HUES64 (cell line): ENCODE measurements at regions not wholly inside any gene's neighbourhood (a gene's known extent, or its start where the extent isn't known, plus 50 kb on each side); places are given as distances from the start of the nearest gene placed in this dataset.
A peak's percentile ranks its signal among the peaks of the same experiment; 100 is the strongest.

Experiments
- H3K27ac ChIP-seq: 2 replicates; pipeline ENCODE4 v1.7.0; 2013; ENCODE audit warnings: low read depth, low read length, inconsistent platforms
- H3K27me3 ChIP-seq: 2 replicates; pipeline ENCODE4 v1.6.1; 2013; ENCODE audit warnings: mild to moderate bottlenecking, low read length; ENCODE audit not compliant: insufficient read depth
- H3K36me3 ChIP-seq: 2 replicates; pipeline ENCODE4 v1.6.1; 2013; ENCODE audit warnings: mild to moderate bottlenecking, low read length; ENCODE audit not compliant: insufficient read depth
- H3K4me1 ChIP-seq: 2 replicates; pipeline ENCODE4 v1.6.1; 2013; ENCODE audit warnings: mild to moderate bottlenecking, low read length, moderate library complexity; ENCODE audit not compliant: insufficient read depth
- H3K4me3 ChIP-seq: 2 replicates; pipeline ENCODE4 v1.5.1; 2013; ENCODE audit warnings: mild to moderate bottlenecking, low read length, moderate library complexity
- H3K9ac ChIP-seq: 2 replicates; pipeline ENCODE4 v1.6.1; 2013; ENCODE audit warnings: mild to moderate bottlenecking, low read depth, low read length
- H3K9me3 ChIP-seq: 2 replicates; pipeline ENCODE4 v1.6.1; 2013; ENCODE audit warnings: low read depth, low read length; ENCODE audit not compliant: insufficient read depth
- WGBS: fragments of 150-250, 120-280 bp; methylation state at CpG from one replicate; pipeline ENCODE4 v1.1.7; 2013; ENCODE audit warnings: missing lambda C conversion rate; 5-methylcytosine and 5-hydroxymethylcytosine counted together

- no peak overlapping the region for H3K4me3 ChIP-seq
- H3K27me3 ChIP-seq = peaks cover 10% of the 10 kb centered on the region
- H3K9me3 ChIP-seq = no peaks in the 10 kb centered on the region
- no peaks in the 10 kb centered on the region for H3K36me3 ChIP-seq
- WGBS = 91% methylated on average over 6 of the region's 6 CpGs
- no peak overlapping the region for H3K9ac ChIP-seq
- no peak overlapping the region for H3K27ac ChIP-seq
- H3K4me1 ChIP-seq = peaks cover 17% of the 10 kb centered on the region
Measured at GRCh38 chr11:15714641-15715399, 600.1 kb downstream of the INSC start.

DNA sequence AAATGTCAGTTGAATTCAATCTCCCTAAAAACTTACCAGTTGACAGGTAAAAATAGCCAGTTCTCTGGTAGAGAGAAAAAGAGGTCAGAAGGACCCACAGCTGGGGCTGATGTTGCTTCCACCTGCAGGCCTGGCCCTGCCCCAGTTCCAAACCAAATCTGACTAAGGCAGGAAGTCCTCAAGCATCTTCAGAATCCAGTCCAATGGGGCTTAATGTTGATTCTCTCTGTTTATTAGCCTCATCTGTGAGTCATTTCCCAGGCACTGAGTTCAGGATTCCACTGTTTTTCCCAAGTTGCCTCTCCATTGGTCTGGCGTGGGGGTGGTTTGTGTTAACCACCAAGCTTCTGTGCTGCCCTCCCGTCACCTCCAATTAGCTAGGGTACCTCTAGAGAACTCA is 601.8 kb downstream of the INSC start:
- Histone ChIP-seq H3K27me3 (no peaks in the 10 kb centered on the region), H3K9ac (no peak overlapping the region), H3K9me3 (no peaks in the 10 kb centered on the region), H3K4me1 (0 out of 2 replicates have a peak, but pooled peaks cover 3% of the 10 kb centered on the region), H3K36me3 (no peaks in the 10 kb centered on the region), H3K4me3 (no peak overlapping the region), H3K27ac (no peak overlapping the region)
- WGBS = 96% methylated on average over 2 of the region's 2 CpGs

DNA sequence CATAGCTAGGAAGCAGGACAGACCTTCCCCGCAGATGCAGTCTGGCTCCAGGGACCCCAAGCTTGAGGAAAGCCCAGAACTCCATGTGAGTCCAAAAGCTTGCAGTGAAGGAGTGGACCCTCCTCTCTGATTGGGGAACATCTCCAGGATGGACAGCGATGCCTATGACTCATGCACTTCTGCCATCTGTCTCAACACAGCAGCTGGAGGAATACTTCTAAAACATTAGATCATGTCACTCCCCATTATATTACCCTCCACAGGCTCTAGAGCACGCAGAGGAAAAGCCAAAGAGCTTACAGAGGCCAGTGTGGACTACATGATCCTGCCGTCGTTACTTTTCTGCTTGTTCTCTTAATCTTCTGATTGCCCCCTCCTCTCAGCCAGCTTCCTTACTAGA is 605.7 kb downstream of the INSC start:
- no peaks in the 10 kb centered on the region for H3K36me3 ChIP-seq
- H3K27ac ChIP-seq = no peak overlapping the region
- H3K4me1 ChIP-seq = no peaks in the 10 kb centered on the region
- H3K9ac ChIP-seq = no peak overlapping the region
- no peaks in the 10 kb centered on the region for H3K9me3 ChIP-seq
- H3K4me3 ChIP-seq = no peak overlapping the region
- H3K27me3 ChIP-seq = no peaks in the 10 kb centered on the region
- 95% methylated on average over 5 of the region's 5 CpGs for WGBS

GRCh38 chr11:15723966-15724365 is 609.2 kb downstream of the INSC start:
- no peak overlapping the region for H3K9ac ChIP-seq
- no peaks in the 10 kb centered on the region for H3K9me3 ChIP-seq
- no peaks in the 10 kb centered on the region for H3K27me3 ChIP-seq
- H3K36me3 ChIP-seq = no peaks in the 10 kb centered on the region
- H3K27ac ChIP-seq = no peak overlapping the region
- no peak overlapping the region for H3K4me3 ChIP-seq
- no peaks in the 10 kb centered on the region for H3K4me1 ChIP-seq

DNA sequence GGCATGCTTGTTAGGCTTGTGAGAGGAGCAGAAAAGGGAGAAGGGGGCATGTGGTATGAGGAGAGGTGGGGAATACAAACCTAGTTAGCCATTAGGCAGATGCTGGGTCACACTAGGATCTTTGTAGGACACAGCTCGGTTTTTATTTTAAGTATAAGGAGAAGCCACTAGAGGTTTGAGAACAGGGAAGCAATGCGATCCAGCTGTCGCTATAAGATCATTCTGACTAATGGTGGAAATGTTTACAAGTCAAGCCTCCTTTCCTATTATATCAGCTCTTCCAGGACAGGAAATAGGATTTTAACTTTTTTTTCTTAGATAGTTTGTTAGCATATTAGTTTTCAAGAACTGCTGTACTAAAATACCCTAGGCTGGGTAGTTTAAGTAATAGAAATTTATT is 609.9 kb downstream of the INSC start:
- Histone ChIP-seq H3K27me3 (no peaks in the 10 kb centered on the region), H3K36me3 (no peaks in the 10 kb centered on the region), H3K9ac (no peak overlapping the region), H3K9me3 (no peaks in the 10 kb centered on the region), H3K4me3 (no peak overlapping the region), H3K27ac (no peak overlapping the region), H3K4me1 (no peaks in the 10 kb centered on the region)
- 98% methylated on average over 3 of the region's 3 CpGs for WGBS

DNA sequence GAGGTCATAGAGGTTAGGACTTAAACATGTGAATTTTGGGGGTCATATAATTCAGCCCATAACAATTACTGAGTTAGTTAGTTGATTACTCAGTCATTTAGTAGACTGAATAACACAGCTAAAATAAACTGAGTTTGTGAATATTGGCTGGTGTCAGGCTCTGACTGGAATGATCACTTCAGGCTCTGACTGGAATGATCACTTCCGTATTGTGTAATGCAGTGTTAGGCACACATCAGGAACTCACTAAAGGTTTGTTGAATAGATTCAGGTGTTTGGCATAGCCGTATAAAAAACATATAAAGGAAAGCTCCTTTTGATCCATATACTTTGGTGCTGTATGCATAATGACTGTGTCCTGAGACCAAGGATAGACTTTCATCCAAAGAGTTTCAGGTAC is 610.5 kb downstream of the INSC start:
- Histone ChIP-seq H3K9me3 (no peaks in the 10 kb centered on the region), H3K36me3 (no peaks in the 10 kb centered on the region), H3K4me1 (no peaks in the 10 kb centered on the region), H3K27ac (no peak overlapping the region), H3K9ac (no peak overlapping the region), H3K4me3 (no peak overlapping the region), H3K27me3 (no peaks in the 10 kb centered on the region)
- WGBS = 90% methylated on average over 2 of the region's 2 CpGs

GRCh38 chr11:15726221-15726746 is 611.6 kb downstream of the INSC start:
- H3K36me3 ChIP-seq = no peaks in the 10 kb centered on the region
- WGBS = 92% methylated on average over 3 of the region's 3 CpGs

DNA sequence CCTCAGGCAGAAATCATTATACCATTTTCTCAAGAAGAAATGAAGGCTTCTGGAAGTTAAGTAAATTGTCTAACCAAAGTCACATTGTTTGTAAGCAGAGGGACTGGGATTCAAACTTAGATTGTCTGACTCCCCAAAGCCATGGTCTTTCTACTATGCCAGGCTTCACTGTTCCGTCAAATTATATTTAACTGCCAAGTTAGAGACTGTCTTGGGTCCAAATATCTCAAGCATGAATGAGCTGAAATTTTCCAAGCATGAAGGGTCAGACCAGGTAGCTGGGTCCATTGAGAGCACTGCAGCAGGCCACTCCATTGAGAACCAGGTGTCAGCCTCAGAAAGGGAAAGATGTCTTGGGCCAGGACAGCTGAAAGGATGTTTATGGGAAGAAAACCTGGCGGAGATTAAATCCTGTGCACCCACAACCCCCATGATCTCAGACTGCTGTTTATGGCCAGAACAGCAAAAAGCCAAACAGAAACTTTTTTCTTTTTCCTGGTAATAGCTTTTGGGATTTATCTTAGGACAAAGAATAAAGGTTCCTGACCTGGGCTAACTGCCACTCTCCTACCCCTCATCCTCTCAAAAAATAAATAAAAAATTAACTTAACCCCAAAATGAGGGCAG is 612.3 kb downstream of the INSC start:
- Histone ChIP-seq H3K4me1 (no peaks in the 10 kb centered on the region), H3K4me3 (no peak overlapping the region), H3K36me3 (no peaks in the 10 kb centered on the region), H3K9ac (no peak overlapping the region), H3K27ac (no peak overlapping the region), H3K9me3 (no peaks in the 10 kb centered on the region), H3K27me3 (no peaks in the 10 kb centered on the region)
- WGBS = 83% methylated on average over 2 of the region's 2 CpGs

More at GRCh38 chr11:15726221-15726746, 611.6 kb downstream of the INSC start:
- Histone ChIP-seq H3K27ac (no peak overlapping the region), H3K9ac (no peak overlapping the region), H3K4me1 (no peaks in the 10 kb centered on the region), H3K27me3 (no peaks in the 10 kb centered on the region), H3K4me3 (no peak overlapping the region), H3K9me3 (no peaks in the 10 kb centered on the region)

DNA sequence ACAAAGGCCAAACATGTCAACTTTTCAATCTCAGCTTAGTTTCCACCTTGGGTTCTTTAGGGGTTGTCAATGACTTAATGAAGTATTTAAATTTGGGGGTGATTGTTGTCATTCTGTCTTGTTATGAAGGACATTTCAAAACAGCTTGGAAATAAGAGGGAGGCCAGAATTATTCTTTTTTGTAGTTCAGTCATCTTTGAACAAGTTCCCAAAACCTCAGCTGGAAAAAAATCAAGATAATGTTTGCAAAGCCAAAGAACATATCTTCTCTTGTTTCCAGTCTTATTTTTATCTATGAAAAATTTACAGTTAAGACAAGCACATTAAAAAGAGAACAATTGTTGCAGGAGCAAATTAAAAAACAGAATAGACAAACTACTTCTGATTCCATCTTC is 612.8 kb downstream of the INSC start:
- H3K36me3 ChIP-seq = no peaks in the 10 kb centered on the region
- no peak overlapping the region for H3K27ac ChIP-seq
- H3K9me3 ChIP-seq = no peaks in the 10 kb centered on the region
- no peaks in the 10 kb centered on the region for H3K27me3 ChIP-seq
- H3K4me1 ChIP-seq = no peaks in the 10 kb centered on the region
- H3K4me3 ChIP-seq = no peak overlapping the region
- no peak overlapping the region for H3K9ac ChIP-seq

- Histone ChIP-seq H3K4me3 (no peak overlapping the region), H3K9me3 (no peaks in the 10 kb centered on the region), H3K27me3 (no peaks in the 10 kb centered on the region), H3K4me1 (no peaks in the 10 kb centered on the region), H3K27ac (no peak overlapping the region), H3K36me3 (no peaks in the 10 kb centered on the region), H3K9ac (no peak overlapping the region)
- WGBS = 100% methylated on average over 1 of the region's 1 CpG
Measured at GRCh38 chr11:15728207-15728606, 613.5 kb downstream of the INSC start.

- H3K4me3 ChIP-seq = no peak overlapping the region
- H3K4me1 ChIP-seq = no peaks in the 10 kb centered on the region
- 58% methylated on average over 5 of the region's 6 CpGs for WGBS
- no peak overlapping the region for H3K9ac ChIP-seq
- no peaks in the 10 kb centered on the region for H3K9me3 ChIP-seq
- no peaks in the 10 kb centered on the region for H3K27me3 ChIP-seq
- peak overlapping the region; percentile 24; the same call in 1 of the 2 replicates for H3K27ac ChIP-seq
- H3K36me3 ChIP-seq = no peaks in the 10 kb centered on the region
Measured at GRCh38 chr11:15730263-15730994, 615.7 kb downstream of the INSC start.
